ENCODE measurements at regions not wholly inside any gene's neighbourhood (a gene's known extent, or its start where the extent isn't known, plus 50 kb on each side); places are given as distances from the start of the nearest gene placed in this dataset.

- no peak overlapping the region for H3K4me3 Mint-ChIP-seq (ENCODE audit: unreplicated experiment)
- TF ChIP-seq CTCF (IDR thresholded peaks at IDR 0.05; ENCODE audit: unreplicated experiment) = no peak
- H3K27ac Mint-ChIP-seq (ENCODE audit: unreplicated experiment) = no peak overlapping the region
- no peaks in the 10 kb centered on the region for H3K36me3 Mint-ChIP-seq (ENCODE audit: low read depth, unreplicated experiment)
- peaks cover 11% of the 10 kb centered on the region for H3K27me3 Mint-ChIP-seq (ENCODE audit: unreplicated experiment)
- no peak for DNase-seq (ENCODE audit: low spot score)
- no peaks in the 10 kb centered on the region for H3K4me1 Mint-ChIP-seq (ENCODE audit: unreplicated experiment)
- no peaks in the 10 kb centered on the region for H3K9me3 Mint-ChIP-seq (ENCODE audit: unreplicated experiment)
Observed at GRCh38 chr1:234694661-234695060, 84.7 kb upstream of the IRF2BP2 start.

- no peak for TF ChIP-seq CTCF (IDR thresholded peaks at IDR 0.05; ENCODE audit: unreplicated experiment)
- H3K4me1 Mint-ChIP-seq (ENCODE audit: unreplicated experiment) = no peaks in the 10 kb centered on the region
- H3K4me3 Mint-ChIP-seq (ENCODE audit: unreplicated experiment) = no peak overlapping the region
- no peak overlapping the region for H3K27ac Mint-ChIP-seq (ENCODE audit: unreplicated experiment)
- no peaks in the 10 kb centered on the region for H3K9me3 Mint-ChIP-seq (ENCODE audit: unreplicated experiment)
- DNase-seq (ENCODE audit: low spot score) = no peak
- no peaks in the 10 kb centered on the region for H3K36me3 Mint-ChIP-seq (ENCODE audit: low read depth, unreplicated experiment)
- peaks cover 10% of the 10 kb centered on the region for H3K27me3 Mint-ChIP-seq (ENCODE audit: unreplicated experiment)
Observed at GRCh38 chr1:234692966-234693580, 83.1 kb upstream of the IRF2BP2 start.

- Mint-ChIP-seq H3K36me3 (ENCODE audit: low read depth, unreplicated experiment) (no peaks in the 10 kb centered on the region), H3K27ac (ENCODE audit: unreplicated experiment) (no peak overlapping the region), H3K9me3 (ENCODE audit: unreplicated experiment) (no peaks in the 10 kb centered on the region), H3K4me1 (ENCODE audit: unreplicated experiment) (no peaks in the 10 kb centered on the region), H3K4me3 (ENCODE audit: unreplicated experiment) (no peak overlapping the region), H3K27me3 (ENCODE audit: unreplicated experiment) (peaks cover 6% of the 10 kb centered on the region)
- no peak for DNase-seq (ENCODE audit: low spot score)
- peak; percentile 28 for TF ChIP-seq CTCF (IDR thresholded peaks at IDR 0.05; ENCODE audit: unreplicated experiment)
Observed at GRCh38 chr1:234691567-234691966, 81.6 kb upstream of the IRF2BP2 start.

- no peak overlapping the region for H3K27ac Mint-ChIP-seq (ENCODE audit: unreplicated experiment)
- H3K9me3 Mint-ChIP-seq (ENCODE audit: unreplicated experiment) = no peaks in the 10 kb centered on the region
- H3K4me1 Mint-ChIP-seq (ENCODE audit: unreplicated experiment) = no peaks in the 10 kb centered on the region
Observed at GRCh38 chr1:234690872-234691271, 80.9 kb upstream of the IRF2BP2 start.

More at GRCh38 chr1:234690872-234691271, 80.9 kb upstream of the IRF2BP2 start:
- H3K36me3 Mint-ChIP-seq (ENCODE audit: low read depth, unreplicated experiment) = peaks cover 3% of the 10 kb centered on the region
- no peak for TF ChIP-seq CTCF (IDR thresholded peaks at IDR 0.05; ENCODE audit: unreplicated experiment)
- DNase-seq (ENCODE audit: low spot score) = no peak
- H3K27me3 Mint-ChIP-seq (ENCODE audit: unreplicated experiment) = peaks cover 5% of the 10 kb centered on the region
- H3K4me3 Mint-ChIP-seq (ENCODE audit: unreplicated experiment) = no peak overlapping the region
